ENCODE measurements at regions not wholly inside any gene's neighbourhood (a gene's known extent, or its start where the extent isn't known, plus 50 kb on each side); places are given as distances from the start of the nearest gene placed in this dataset.

DNA sequence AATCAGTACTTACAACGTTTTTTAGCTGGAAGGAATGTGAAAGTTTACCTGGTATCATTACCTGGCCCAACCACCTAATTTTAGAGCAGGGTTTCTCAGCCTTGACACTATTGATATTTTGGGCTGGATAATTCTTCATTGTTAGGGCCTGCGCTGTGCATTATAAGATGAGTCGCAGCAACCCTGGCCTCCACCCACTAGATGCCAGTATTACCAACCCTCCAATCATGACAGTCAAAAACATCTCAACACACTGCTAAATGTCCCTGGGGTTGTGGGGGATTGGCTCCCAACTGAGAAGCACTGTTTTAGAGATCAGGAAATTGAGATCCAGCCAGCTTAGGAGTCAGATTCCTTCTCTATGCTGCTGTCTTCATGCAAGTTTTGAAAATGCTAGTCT is 265.3 kb upstream of the TCF4 start:
- intact Hi-C loops (cut with DNase I): no loop called here
- DNase-seq (no peak), ATAC-seq (no peak)
- 86% methylated on average over 3 of the region's 3 CpGs for WGBS
- Histone ChIP-seq H3K4me3 (ENCODE audit: low read length) (no peak overlapping the region), H3K9me3 (ENCODE audit: control insufficient read depth, low read length) (no peaks in the 10 kb centered on the region), H3K27ac (ENCODE audit: low read length) (no peak overlapping the region), H3K4me1 (ENCODE audit: control insufficient read depth, insufficient read depth, low read length) (no peaks in the 10 kb centered on the region), H3K27me3 (ENCODE audit: control insufficient read depth, insufficient read depth) (no peaks in the 10 kb centered on the region)

DNA sequence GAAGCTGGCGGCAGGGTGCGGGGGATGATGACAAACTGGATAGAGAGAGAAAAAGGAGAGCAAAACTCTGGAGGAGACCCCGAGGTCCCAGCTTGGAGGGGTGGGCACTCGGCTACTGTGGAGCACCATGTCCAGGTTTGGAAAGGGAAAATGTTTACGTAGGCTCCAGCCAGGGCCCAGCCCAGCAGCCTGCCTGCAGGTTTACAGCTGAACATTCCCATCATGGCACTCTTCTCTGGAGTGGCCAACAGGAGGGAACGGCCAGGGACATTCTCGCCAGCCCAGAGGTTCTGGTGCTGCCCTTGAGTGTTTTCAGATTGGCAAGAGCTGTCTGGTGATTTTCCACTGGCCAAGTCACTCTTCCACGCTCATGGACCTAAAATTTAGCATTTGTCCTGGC is 262.9 kb upstream of the TCF4 start:
- 89% methylated on average over 8 of the region's 8 CpGs for WGBS
- intact Hi-C loops (cut with DNase I): no loop called here
- ATAC-seq: no peak

GRCh38 chr18:55849391-55849790 is 261.4 kb upstream of the TCF4 start:
- no peak overlapping the region for H3K27ac ChIP-seq (ENCODE audit: low read length)
- intact Hi-C loops (cut with DNase I): no loop called here
- DNase-seq (no peak), ATAC-seq (no peak)
- no peaks in the 10 kb centered on the region for H3K9me3 ChIP-seq (ENCODE audit: control insufficient read depth, low read length)
- no peaks in the 10 kb centered on the region for H3K27me3 ChIP-seq (ENCODE audit: control insufficient read depth, insufficient read depth)
- no peak overlapping the region for H3K4me3 ChIP-seq (ENCODE audit: low read length)
- H3K4me1 ChIP-seq (ENCODE audit: control insufficient read depth, insufficient read depth, low read length): no peaks in the 10 kb centered on the region
- WGBS: 66% methylated on average over 1 of the region's 1 CpG

More for the DNA sequence above, 262.9 kb upstream of the TCF4 start:
- Histone ChIP-seq H3K27me3 (ENCODE audit: control insufficient read depth, insufficient read depth) (no peaks in the 10 kb centered on the region), H3K4me3 (ENCODE audit: low read length) (no peak overlapping the region), H3K27ac (ENCODE audit: low read length) (no peak overlapping the region), H3K4me1 (ENCODE audit: control insufficient read depth, insufficient read depth, low read length) (no peaks in the 10 kb centered on the region), H3K9me3 (ENCODE audit: control insufficient read depth, low read length) (no peaks in the 10 kb centered on the region)
- DNase-seq: no peak

DNA sequence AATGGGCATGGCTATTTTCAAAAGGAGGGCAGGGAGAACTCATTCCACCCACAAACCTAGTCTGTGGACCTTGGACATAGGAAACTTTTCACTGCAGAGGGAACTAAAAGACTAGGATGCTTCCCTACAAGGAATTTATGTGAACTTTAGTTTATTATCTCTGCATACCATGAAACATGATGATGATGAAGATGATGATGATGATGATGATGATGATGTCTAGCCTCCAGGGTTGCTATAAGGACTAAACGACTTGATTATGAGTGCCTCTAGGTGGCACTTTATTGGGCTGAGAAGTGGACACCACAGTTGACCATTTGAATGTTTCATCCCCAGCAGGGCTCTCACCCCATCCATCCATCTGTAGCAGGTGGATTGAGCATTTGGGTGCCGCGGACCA is 260.0 kb upstream of the TCF4 start:
- DNase-seq: no peak
- intact Hi-C loops (cut with DNase I): no loop called here
- WGBS: 93% methylated on average over 3 of the region's 3 CpGs

DNA sequence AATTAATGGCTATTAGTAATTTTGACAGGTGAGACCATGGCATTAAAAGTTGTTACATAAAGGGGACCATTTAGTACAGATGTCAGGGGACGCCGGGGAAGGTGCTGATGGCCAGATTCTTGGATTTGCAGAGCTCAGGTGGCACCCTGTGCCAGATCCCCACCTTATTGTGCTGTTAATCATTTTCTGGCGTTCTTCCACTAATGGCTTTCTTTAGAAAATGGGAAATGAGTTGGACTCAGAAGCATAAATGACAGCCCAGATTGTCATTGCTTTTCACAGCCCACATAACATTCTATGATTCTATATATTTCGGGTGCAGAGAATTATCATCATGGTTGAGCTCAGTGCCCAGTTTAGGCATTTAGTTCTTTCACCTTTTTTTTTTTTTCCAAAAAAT is 257.2 kb upstream of the TCF4 start:
- H3K9me3 ChIP-seq (ENCODE audit: control insufficient read depth, low read length): no peaks in the 10 kb centered on the region
- DNase-seq (no peak), ATAC-seq (no peak)
- intact Hi-C loops (cut with DNase I): no loop called here
- no peaks in the 10 kb centered on the region for H3K4me1 ChIP-seq (ENCODE audit: control insufficient read depth, insufficient read depth, low read length)
- H3K27ac ChIP-seq (ENCODE audit: low read length): no peak overlapping the region
- H3K4me3 ChIP-seq (ENCODE audit: low read length): no peak overlapping the region
- no peaks in the 10 kb centered on the region for H3K27me3 ChIP-seq (ENCODE audit: control insufficient read depth, insufficient read depth)
- 74% methylated on average over 4 of the region's 4 CpGs for WGBS

More for the DNA sequence above, 260.0 kb upstream of the TCF4 start:
- Histone ChIP-seq H3K9me3 (ENCODE audit: control insufficient read depth, low read length) (no peaks in the 10 kb centered on the region), H3K27me3 (ENCODE audit: control insufficient read depth, insufficient read depth) (no peaks in the 10 kb centered on the region), H3K4me1 (ENCODE audit: control insufficient read depth, insufficient read depth, low read length) (no peaks in the 10 kb centered on the region), H3K27ac (ENCODE audit: low read length) (no peak overlapping the region), H3K4me3 (ENCODE audit: low read length) (no peak overlapping the region)
- ATAC-seq: no peak

DNA sequence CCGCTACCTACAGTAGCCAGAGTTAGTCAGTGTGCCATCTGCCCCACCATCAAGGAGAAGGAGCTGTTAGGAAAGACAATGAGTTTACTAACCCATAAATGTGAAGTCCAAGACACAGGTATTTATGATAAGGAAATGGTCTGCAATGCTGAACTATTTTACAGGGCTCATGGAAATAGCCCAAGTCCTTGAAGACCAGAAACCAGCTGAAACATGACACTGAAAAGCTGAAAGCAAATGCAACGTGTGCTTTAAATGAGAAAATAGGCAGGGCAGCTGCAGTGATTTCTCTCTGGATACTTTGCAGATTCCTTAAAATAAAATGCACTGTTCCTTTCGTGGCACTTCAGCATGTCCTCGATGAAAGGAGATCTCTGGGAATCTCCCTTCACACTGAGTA is 256.4 kb upstream of the TCF4 start:
- Histone ChIP-seq H3K27me3 (ENCODE audit: control insufficient read depth, insufficient read depth) (no peaks in the 10 kb centered on the region), H3K27ac (ENCODE audit: low read length) (no peak overlapping the region), H3K9me3 (ENCODE audit: control insufficient read depth, low read length) (no peaks in the 10 kb centered on the region), H3K4me1 (ENCODE audit: control insufficient read depth, insufficient read depth, low read length) (no peaks in the 10 kb centered on the region), H3K4me3 (ENCODE audit: low read length) (no peak overlapping the region)
- ATAC-seq (no peak), DNase-seq (no peak)
- intact Hi-C loops (cut with DNase I): no loop called here
- 49% methylated on average over 4 of the region's 4 CpGs for WGBS

- no peak overlapping the region for H3K4me3 ChIP-seq (ENCODE audit: low read length)
- H3K27me3 ChIP-seq (ENCODE audit: control insufficient read depth, insufficient read depth): no peaks in the 10 kb centered on the region
- H3K9me3 ChIP-seq (ENCODE audit: control insufficient read depth, low read length): no peaks in the 10 kb centered on the region
- ATAC-seq (no peak), DNase-seq (no peak)
- intact Hi-C loops (cut with DNase I): no loop called here
- no peaks in the 10 kb centered on the region for H3K4me1 ChIP-seq (ENCODE audit: control insufficient read depth, insufficient read depth, low read length)
- H3K27ac ChIP-seq (ENCODE audit: low read length): no peak overlapping the region
- 92% methylated on average over 2 of the region's 2 CpGs for WGBS
Observed at GRCh38 chr18:55841314-55841713, 253.3 kb upstream of the TCF4 start.

GRCh38 chr18:55840601-55841170 is 252.7 kb upstream of the TCF4 start:
- Histone ChIP-seq H3K4me3 (ENCODE audit: low read length) (no peak overlapping the region), H3K4me1 (ENCODE audit: control insufficient read depth, insufficient read depth, low read length) (no peaks in the 10 kb centered on the region), H3K9me3 (ENCODE audit: control insufficient read depth, low read length) (no peaks in the 10 kb centered on the region), H3K27ac (ENCODE audit: low read length) (no peak overlapping the region), H3K27me3 (ENCODE audit: control insufficient read depth, insufficient read depth) (no peaks in the 10 kb centered on the region)
- DNase-seq (no peak), ATAC-seq (no peak)
- WGBS: 89% methylated on average over 30 of the region's 30 CpGs
- intact Hi-C loops (cut with DNase I): no loop called here

DNA sequence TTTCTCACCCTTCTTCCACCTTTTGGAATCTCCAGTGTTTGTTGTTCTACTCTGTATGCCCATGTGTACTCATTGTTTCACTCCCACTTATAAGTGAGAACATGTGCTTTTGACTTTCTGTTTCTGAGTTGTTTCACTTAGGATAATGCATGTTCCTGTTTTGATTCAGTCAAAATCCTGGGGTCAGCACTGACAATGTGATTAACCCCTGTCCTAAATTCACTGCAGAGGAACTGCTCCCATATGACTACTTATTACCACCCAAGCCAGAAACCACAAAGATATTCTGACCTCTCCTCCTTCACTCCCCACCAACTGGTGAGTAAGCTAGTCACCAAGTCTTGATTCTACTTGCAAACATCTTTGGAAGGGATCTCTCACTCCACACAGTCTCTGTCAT is 251.4 kb upstream of the TCF4 start:
- intact Hi-C loops (cut with DNase I): no loop called here
- no peak for DNase-seq
- no peak for ATAC-seq
- no peaks in the 10 kb centered on the region for H3K4me1 ChIP-seq (ENCODE audit: control insufficient read depth, insufficient read depth, low read length)
- no peaks in the 10 kb centered on the region for H3K9me3 ChIP-seq (ENCODE audit: control insufficient read depth, low read length)
- H3K4me3 ChIP-seq (ENCODE audit: low read length): no peak overlapping the region
- H3K27ac ChIP-seq (ENCODE audit: low read length): no peak overlapping the region
- H3K27me3 ChIP-seq (ENCODE audit: control insufficient read depth, insufficient read depth): no peaks in the 10 kb centered on the region

DNA sequence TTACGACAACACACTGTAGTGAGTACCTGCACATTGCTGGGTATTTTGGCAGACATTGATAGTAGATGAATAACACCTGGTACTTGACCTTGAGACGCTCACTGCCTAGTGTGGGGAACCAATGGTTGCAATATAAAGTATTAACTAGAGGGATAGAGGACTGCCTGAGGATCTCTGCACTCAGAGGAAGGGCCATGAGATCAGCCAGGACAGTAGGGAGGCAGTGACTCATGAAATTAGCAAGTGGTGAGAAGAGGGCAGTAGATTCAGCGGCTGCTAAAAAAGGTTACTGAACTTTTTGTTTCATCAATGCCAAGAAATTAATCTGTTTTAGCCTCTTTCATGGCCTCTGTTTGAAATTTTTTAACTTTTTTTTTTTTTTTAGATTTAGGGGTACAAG is 250.8 kb upstream of the TCF4 start:
- intact Hi-C loops (cut with DNase I): no loop called here
- H3K9me3 ChIP-seq (ENCODE audit: control insufficient read depth, low read length): no peaks in the 10 kb centered on the region
- H3K4me1 ChIP-seq (ENCODE audit: control insufficient read depth, insufficient read depth, low read length): no peaks in the 10 kb centered on the region
- WGBS: 88% methylated on average over 3 of the region's 3 CpGs
- DNase-seq (no peak), ATAC-seq (no peak)
- no peak overlapping the region for H3K4me3 ChIP-seq (ENCODE audit: low read length)
- H3K27ac ChIP-seq (ENCODE audit: low read length): no peak overlapping the region
- no peaks in the 10 kb centered on the region for H3K27me3 ChIP-seq (ENCODE audit: control insufficient read depth, insufficient read depth)

- ATAC-seq: no peak
- H3K27me3 ChIP-seq (ENCODE audit: control insufficient read depth, insufficient read depth): no peaks in the 10 kb centered on the region
- 85% methylated on average over 6 of the region's 6 CpGs for WGBS
Observed at GRCh38 chr18:55838319-55838718, 250.3 kb upstream of the TCF4 start.

DNA sequence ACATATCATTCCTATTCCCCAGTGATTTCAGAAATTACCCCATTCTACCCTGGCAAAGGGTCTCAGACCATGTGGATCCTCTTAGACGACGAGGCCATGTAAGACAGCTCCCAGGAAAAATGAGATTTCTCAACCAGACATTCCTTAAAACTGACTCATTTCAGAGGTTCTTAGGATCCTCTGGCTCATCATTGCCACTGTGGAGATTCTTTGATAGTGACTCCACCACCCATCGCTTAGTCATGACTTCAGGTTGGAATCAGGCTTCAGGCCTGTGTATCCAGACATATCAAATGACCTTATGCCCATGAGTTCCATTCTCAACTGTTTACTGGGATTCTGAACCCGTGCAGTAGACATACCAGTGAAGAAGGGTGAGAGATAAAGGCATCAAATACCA is 245.6 kb upstream of the TCF4 start:
- Histone ChIP-seq H3K4me3 (ENCODE audit: low read length) (no peak overlapping the region), H3K27me3 (ENCODE audit: control insufficient read depth, insufficient read depth) (no peaks in the 10 kb centered on the region), H3K4me1 (ENCODE audit: control insufficient read depth, insufficient read depth, low read length) (no peaks in the 10 kb centered on the region), H3K9me3 (ENCODE audit: control insufficient read depth, low read length) (no peaks in the 10 kb centered on the region), H3K27ac (ENCODE audit: low read length) (no peak overlapping the region)
- no peak for DNase-seq
- ATAC-seq: no peak
- WGBS: 80% methylated on average over 4 of the region's 4 CpGs
- intact Hi-C loops (cut with DNase I): no loop called here

More at GRCh38 chr18:55838319-55838718, 250.3 kb upstream of the TCF4 start:
- intact Hi-C loops (cut with DNase I): no loop called here
- Histone ChIP-seq H3K9me3 (ENCODE audit: control insufficient read depth, low read length) (no peaks in the 10 kb centered on the region), H3K4me1 (ENCODE audit: control insufficient read depth, insufficient read depth, low read length) (no peaks in the 10 kb centered on the region), H3K4me3 (ENCODE audit: low read length) (no peak overlapping the region), H3K27ac (ENCODE audit: low read length) (no peak overlapping the region)
- no peak for DNase-seq
